ENCODE measurements at regions not wholly inside any gene's neighbourhood (a gene's known extent, or its start where the extent isn't known, plus 50 kb on each side); places are given as distances from the start of the nearest gene placed in this dataset.

DNA sequence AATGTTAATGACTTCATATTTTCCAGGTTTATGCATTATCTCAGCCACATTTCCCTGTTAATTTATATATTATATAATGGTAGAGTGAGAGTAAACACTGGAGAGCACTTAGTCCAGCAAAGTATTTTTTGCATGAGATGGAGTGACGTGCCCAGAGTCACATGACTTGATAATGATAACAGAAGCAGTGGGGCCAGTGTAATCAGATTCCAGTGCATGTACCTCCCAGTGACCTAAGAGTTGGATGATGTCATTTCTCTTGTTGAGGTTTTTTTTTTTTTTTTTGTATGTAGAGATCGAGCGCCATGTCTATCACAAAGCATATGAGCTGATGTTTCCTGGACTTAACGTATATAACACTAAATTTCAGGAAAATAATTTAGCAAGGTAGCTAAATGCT, 375.3 kb downstream of the CNTN6 start:
- no peak overlapping the region for H3K27ac ChIP-seq (ENCODE audit: low read depth, low read length)
- no peaks in the 10 kb centered on the region for H3K9me2 ChIP-seq (replicated peaks; ENCODE audit: control insufficient read depth, low read length)
- H3K4me3 ChIP-seq (ENCODE audit: low read length) = no peak overlapping the region
- H3K27me3 ChIP-seq (ENCODE audit: control insufficient read depth, low read length) = no peaks in the 10 kb centered on the region
- H3K79me2 ChIP-seq (ENCODE audit: control insufficient read depth, low read length) = no peaks in the 10 kb centered on the region
- H3F3A ChIP-seq (ENCODE audit: control insufficient read depth, insufficient read depth) = no peaks in the 10 kb centered on the region
- no peak overlapping the region for H3K4me2 ChIP-seq (ENCODE audit: low read length)
- no peak for TF ChIP-seq EZH2phosphoT487 (IDR thresholded peaks at IDR 0.05; ENCODE audit: borderline replicate concordance, low read length)
- TF ChIP-seq, protein P1, sequence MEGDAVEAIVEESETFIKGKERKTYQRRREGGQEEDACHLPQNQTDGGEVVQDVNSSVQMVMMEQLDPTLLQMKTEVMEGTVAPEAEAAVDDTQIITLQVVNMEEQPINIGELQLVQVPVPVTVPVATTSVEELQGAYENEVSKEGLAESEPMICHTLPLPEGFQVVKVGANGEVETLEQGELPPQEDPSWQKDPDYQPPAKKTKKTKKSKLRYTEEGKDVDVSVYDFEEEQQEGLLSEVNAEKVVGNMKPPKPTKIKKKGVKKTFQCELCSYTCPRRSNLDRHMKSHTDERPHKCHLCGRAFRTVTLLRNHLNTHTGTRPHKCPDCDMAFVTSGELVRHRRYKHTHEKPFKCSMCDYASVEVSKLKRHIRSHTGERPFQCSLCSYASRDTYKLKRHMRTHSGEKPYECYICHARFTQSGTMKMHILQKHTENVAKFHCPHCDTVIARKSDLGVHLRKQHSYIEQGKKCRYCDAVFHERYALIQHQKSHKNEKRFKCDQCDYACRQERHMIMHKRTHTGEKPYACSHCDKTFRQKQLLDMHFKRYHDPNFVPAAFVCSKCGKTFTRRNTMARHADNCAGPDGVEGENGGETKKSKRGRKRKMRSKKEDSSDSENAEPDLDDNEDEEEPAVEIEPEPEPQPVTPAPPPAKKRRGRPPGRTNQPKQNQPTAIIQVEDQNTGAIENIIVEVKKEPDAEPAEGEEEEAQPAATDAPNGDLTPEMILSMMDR (IDR thresholded peaks at IDR 0.05; ENCODE audit: low read depth, low read length, poor library complexity, severe bottlenecking) = no peak
- no peaks in the 10 kb centered on the region for H3K36me3 ChIP-seq (ENCODE audit: control insufficient read depth, low read length)
- H4K20me1 ChIP-seq (ENCODE audit: control insufficient read depth, insufficient read depth, low read depth, low read length) = no peaks in the 10 kb centered on the region
- H3K4me1 ChIP-seq (ENCODE audit: control insufficient read depth, low read length) = no peaks in the 10 kb centered on the region
- H3K9me3 ChIP-seq (ENCODE audit: control insufficient read depth, insufficient read depth, low read length) = no peaks in the 10 kb centered on the region

DNA sequence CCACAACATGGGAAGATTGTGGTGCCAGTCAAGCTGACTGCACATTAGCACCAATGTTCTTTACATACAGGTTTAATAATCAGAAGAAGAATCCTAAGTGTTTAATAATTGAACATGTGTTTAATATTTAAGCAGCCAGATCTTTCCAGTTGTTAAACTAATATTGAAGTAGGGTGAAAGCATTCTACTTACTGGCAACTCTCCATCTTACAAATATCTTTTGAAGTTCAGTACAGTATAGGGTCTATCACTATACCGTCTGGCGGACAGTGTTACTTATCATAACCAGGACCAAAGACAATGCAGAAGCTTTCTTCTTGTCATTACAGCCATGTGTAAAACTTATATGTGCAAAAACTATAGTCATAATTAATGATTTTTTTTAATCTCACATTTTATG, 376.4 kb downstream of the CNTN6 start:
- Histone ChIP-seq H3K9me3 (ENCODE audit: control insufficient read depth, insufficient read depth, low read length) (no peaks in the 10 kb centered on the region), H3K79me2 (ENCODE audit: control insufficient read depth, low read length) (no peaks in the 10 kb centered on the region), H3K4me2 (ENCODE audit: low read length) (no peak overlapping the region), H3K27ac (ENCODE audit: low read depth, low read length) (no peak overlapping the region), H3K27me3 (ENCODE audit: control insufficient read depth, low read length) (no peaks in the 10 kb centered on the region), H3K36me3 (ENCODE audit: control insufficient read depth, low read length) (no peaks in the 10 kb centered on the region), H3K9me2 (replicated peaks; ENCODE audit: control insufficient read depth, low read length) (no peaks in the 10 kb centered on the region), H4K20me1 (ENCODE audit: control insufficient read depth, insufficient read depth, low read depth, low read length) (no peaks in the 10 kb centered on the region), H3K4me3 (ENCODE audit: low read length) (no peak overlapping the region), H3K4me1 (ENCODE audit: control insufficient read depth, low read length) (no peaks in the 10 kb centered on the region), H3F3A (ENCODE audit: control insufficient read depth, insufficient read depth) (no peaks in the 10 kb centered on the region)
- TF ChIP-seq, protein P1 (IDR thresholded peaks at IDR 0.05; ENCODE audit: low read depth, low read length, poor library complexity, severe bottlenecking) = no peak
- no peak for TF ChIP-seq EZH2phosphoT487 (IDR thresholded peaks at IDR 0.05; ENCODE audit: borderline replicate concordance, low read length)

DNA sequence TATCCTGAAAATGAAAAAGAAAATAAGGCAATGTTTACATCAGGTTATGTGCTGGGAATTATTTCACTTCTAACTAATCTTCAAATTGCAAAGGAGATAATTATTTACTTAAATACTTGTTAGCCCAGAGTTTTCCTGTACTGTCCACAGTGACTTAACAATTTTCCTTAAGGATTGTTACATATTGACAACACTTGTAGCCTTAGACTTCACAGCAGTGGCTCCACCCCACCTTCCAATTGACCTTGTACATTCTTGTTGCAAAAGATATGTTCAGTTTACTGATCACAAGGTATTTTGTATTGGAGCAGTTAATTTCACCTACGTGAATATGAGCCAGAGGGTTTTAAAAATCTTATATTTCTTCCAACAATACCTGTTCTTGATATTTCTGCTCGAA, 376.9 kb downstream of the CNTN6 start:
- no peak overlapping the region for H3K4me2 ChIP-seq (ENCODE audit: low read length)
- H3K36me3 ChIP-seq (ENCODE audit: control insufficient read depth, low read length) = no peaks in the 10 kb centered on the region
- no peaks in the 10 kb centered on the region for H3F3A ChIP-seq (ENCODE audit: control insufficient read depth, insufficient read depth)
- no peaks in the 10 kb centered on the region for H3K27me3 ChIP-seq (ENCODE audit: control insufficient read depth, low read length)
- no peaks in the 10 kb centered on the region for H3K79me2 ChIP-seq (ENCODE audit: control insufficient read depth, low read length)
- H3K27ac ChIP-seq (ENCODE audit: low read depth, low read length) = no peak overlapping the region
- no peaks in the 10 kb centered on the region for H3K4me1 ChIP-seq (ENCODE audit: control insufficient read depth, low read length)
- no peaks in the 10 kb centered on the region for H3K9me3 ChIP-seq (ENCODE audit: control insufficient read depth, insufficient read depth, low read length)
- no peak overlapping the region for H3K4me3 ChIP-seq (ENCODE audit: low read length)
- H3K9me2 ChIP-seq (replicated peaks; ENCODE audit: control insufficient read depth, low read length) = no peaks in the 10 kb centered on the region
- TF ChIP-seq, protein P1 (IDR thresholded peaks at IDR 0.05; ENCODE audit: low read depth, low read length, poor library complexity, severe bottlenecking) = no peak
- TF ChIP-seq EZH2phosphoT487 (IDR thresholded peaks at IDR 0.05; ENCODE audit: borderline replicate concordance, low read length) = no peak
- no peaks in the 10 kb centered on the region for H4K20me1 ChIP-seq (ENCODE audit: control insufficient read depth, insufficient read depth, low read depth, low read length)

DNA sequence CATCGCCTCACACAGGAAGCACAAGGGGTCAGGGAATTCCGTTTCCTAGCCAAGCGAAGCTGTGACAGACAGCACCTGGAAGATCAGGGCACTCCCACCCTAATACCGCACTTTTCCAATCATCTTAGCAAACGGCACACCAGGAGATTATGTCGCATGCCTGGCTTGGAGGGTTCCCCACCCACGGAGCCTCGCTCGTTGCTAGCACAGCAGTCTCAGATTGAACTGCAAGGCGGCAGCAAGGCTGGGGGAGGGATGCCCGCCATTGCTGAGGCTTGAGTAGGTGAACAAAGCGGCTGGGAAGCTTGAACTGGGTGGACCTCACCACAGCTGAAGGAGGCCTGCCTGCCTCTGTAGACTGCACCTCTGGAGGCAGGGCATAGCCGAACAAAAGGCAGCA, 384.8 kb downstream of the CNTN6 start:
- no peak for TF ChIP-seq EZH2phosphoT487 (IDR thresholded peaks at IDR 0.05; ENCODE audit: borderline replicate concordance, low read length)
- TF ChIP-seq, protein P1 (IDR thresholded peaks at IDR 0.05; ENCODE audit: low read depth, low read length, poor library complexity, severe bottlenecking) = no peak
- no peaks in the 10 kb centered on the region for H3K9me3 ChIP-seq (ENCODE audit: control insufficient read depth, insufficient read depth, low read length)
- H3K79me2 ChIP-seq (ENCODE audit: control insufficient read depth, low read length) = no peaks in the 10 kb centered on the region
- H3K27me3 ChIP-seq (ENCODE audit: control insufficient read depth, low read length) = no peaks in the 10 kb centered on the region
- no peaks in the 10 kb centered on the region for H3K4me1 ChIP-seq (ENCODE audit: control insufficient read depth, low read length)
- no peak overlapping the region for H3K4me2 ChIP-seq (ENCODE audit: low read length)
- H3K36me3 ChIP-seq (ENCODE audit: control insufficient read depth, low read length) = no peaks in the 10 kb centered on the region
- no peak overlapping the region for H3K27ac ChIP-seq (ENCODE audit: low read depth, low read length)
- H3K4me3 ChIP-seq (ENCODE audit: low read length) = no peak overlapping the region
- no peaks in the 10 kb centered on the region for H3K9me2 ChIP-seq (replicated peaks; ENCODE audit: control insufficient read depth, low read length)
- no peaks in the 10 kb centered on the region for H4K20me1 ChIP-seq (ENCODE audit: control insufficient read depth, insufficient read depth, low read depth, low read length)
- no peaks in the 10 kb centered on the region for H3F3A ChIP-seq (ENCODE audit: control insufficient read depth, insufficient read depth)
